ENCODE measurements at regions not wholly inside any gene's neighbourhood (a gene's known extent, or its start where the extent isn't known, plus 50 kb on each side); places are given as distances from the start of the nearest gene placed in this dataset.

GRCh38 chr10:130519791-130520190, 383.6 kb downstream of the GLRX3 start:
- Histone ChIP-seq H3K9me3 (ENCODE audit: low read depth) (peaks cover 7% of the 10 kb centered on the region), H3K27me3 (replicated peaks; ENCODE audit: insufficient read depth) (no peaks in the 10 kb centered on the region), H3K79me2 (ENCODE audit: insufficient read depth) (no peaks in the 10 kb centered on the region), H3K4me2 (ENCODE audit: unreplicated experiment) (no peak overlapping the region), H3K4me1 (ENCODE audit: insufficient read depth) (no peaks in the 10 kb centered on the region), H4K20me1 (ENCODE audit: insufficient read depth) (no peaks in the 10 kb centered on the region), H3K36me3 (ENCODE audit: low read depth) (no peaks in the 10 kb centered on the region), H3F3A (ENCODE audit: insufficient read depth) (no peaks in the 10 kb centered on the region), H3K27ac (no peak overlapping the region), H3K4me3 (no peak overlapping the region), H3K9me2 (ENCODE audit: insufficient read depth) (no peaks in the 10 kb centered on the region), H2AFZ (no peak overlapping the region), H3K9ac (no peak overlapping the region)
- TF ChIP-seq EZH2 (IDR thresholded peaks at IDR 0.05; ENCODE audit: insufficient read depth, poor library complexity, severe bottlenecking) (no peak), EZH2phosphoT487 (IDR thresholded peaks at IDR 0.05; ENCODE audit: insufficient read depth, low read depth) (no peak)
- no peak for DNase-seq
- 29% methylated on average over 9 of the region's 9 CpGs for WGBS, 2 experiments (ENCODE audit: low coverage in 1 of 2, low lambda C conversion rate in 2 of 2, missing lambda C conversion rate in 2 of 2)
- in situ Hi-C loops (cut with MboI): no loop called here

DNA sequence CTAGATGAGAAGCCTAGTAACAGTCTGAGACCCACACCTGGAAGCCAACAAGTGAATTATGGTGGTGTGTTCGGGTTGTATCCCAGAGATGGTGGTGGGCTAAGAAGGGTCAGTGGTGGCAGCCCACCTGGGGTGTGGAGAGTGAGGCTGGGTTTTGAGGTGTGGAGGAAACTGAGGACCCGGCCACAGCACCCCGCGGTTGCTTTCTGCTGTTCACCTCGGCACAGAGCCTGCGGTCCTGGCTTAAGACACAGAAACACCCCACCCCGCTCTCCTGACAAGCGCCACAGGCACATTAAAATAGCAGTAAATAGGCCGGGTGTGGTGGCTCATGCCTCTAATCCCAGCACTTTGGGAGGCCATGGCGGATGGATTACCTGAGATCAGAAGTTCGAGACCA, 395.1 kb downstream of the GLRX3 start:
- Histone ChIP-seq H3K4me1 (ENCODE audit: insufficient read depth) (no peaks in the 10 kb centered on the region), H3K27ac (no peak overlapping the region), H3K79me2 (ENCODE audit: insufficient read depth) (no peaks in the 10 kb centered on the region), H3K9ac (no peak overlapping the region), H3K9me3 (ENCODE audit: low read depth) (no peaks in the 10 kb centered on the region), H3K27me3 (replicated peaks; ENCODE audit: insufficient read depth) (no peaks in the 10 kb centered on the region), H3K4me2 (ENCODE audit: unreplicated experiment) (no peak overlapping the region), H4K20me1 (ENCODE audit: insufficient read depth) (no peaks in the 10 kb centered on the region), H3K9me2 (ENCODE audit: insufficient read depth) (no peaks in the 10 kb centered on the region), H3K4me3 (no peak overlapping the region), H3F3A (ENCODE audit: insufficient read depth) (no peaks in the 10 kb centered on the region), H3K36me3 (ENCODE audit: low read depth) (no peaks in the 10 kb centered on the region), H2AFZ (no peak overlapping the region)
- in situ Hi-C loops (cut with MboI): no loop called here
- DNase-seq: no peak
- TF ChIP-seq EZH2 (IDR thresholded peaks at IDR 0.05; ENCODE audit: insufficient read depth, poor library complexity, severe bottlenecking): no peak
- no peak for TF ChIP-seq EZH2phosphoT487 (IDR thresholded peaks at IDR 0.05; ENCODE audit: insufficient read depth, low read depth)
- WGBS, 2 experiments (ENCODE audit: low coverage in 1 of 2, low lambda C conversion rate in 2 of 2, missing lambda C conversion rate in 2 of 2): 47 to 53% methylated on average over 11 of the region's 11 CpGs

DNA sequence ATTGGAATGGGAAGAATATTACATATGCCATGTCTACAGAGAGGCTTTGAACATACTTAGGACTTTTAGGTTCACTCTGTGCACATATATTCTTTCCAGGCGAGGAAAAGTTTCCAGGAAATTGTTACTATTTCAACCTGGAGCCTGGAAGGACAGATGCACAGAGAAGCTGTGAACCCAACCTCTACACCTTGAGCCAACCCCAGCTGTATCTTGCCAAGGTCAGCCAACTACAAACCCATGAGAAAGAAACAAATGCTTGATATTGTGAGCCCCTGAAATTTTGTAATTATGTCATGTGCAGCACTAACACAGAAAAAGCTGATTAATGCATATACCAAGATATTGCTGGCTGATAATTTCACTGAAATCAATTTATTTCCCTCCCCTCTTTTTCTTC, 404.9 kb downstream of the GLRX3 start:
- no peak overlapping the region for H3K4me2 ChIP-seq (ENCODE audit: unreplicated experiment)
- no peak overlapping the region for H2AFZ ChIP-seq
- 0 to 7% methylated on average over 1 of the region's 1 CpG for WGBS, 2 experiments (ENCODE audit: low coverage in 1 of 2, low lambda C conversion rate in 2 of 2, missing lambda C conversion rate in 2 of 2)
- TF ChIP-seq EZH2phosphoT487 (IDR thresholded peaks at IDR 0.05; ENCODE audit: insufficient read depth, low read depth): no peak
- TF ChIP-seq EZH2 (IDR thresholded peaks at IDR 0.05; ENCODE audit: insufficient read depth, poor library complexity, severe bottlenecking): no peak
- H3K36me3 ChIP-seq (ENCODE audit: low read depth): no peaks in the 10 kb centered on the region
- H3K27me3 ChIP-seq (replicated peaks; ENCODE audit: insufficient read depth): no peaks in the 10 kb centered on the region
- H3K9ac ChIP-seq: no peak overlapping the region
- DNase-seq: no peak
- no peak overlapping the region for H3K27ac ChIP-seq
- no peaks in the 10 kb centered on the region for H3K4me1 ChIP-seq (ENCODE audit: insufficient read depth)
- in situ Hi-C loops (cut with MboI): no loop called here
- no peaks in the 10 kb centered on the region for H3F3A ChIP-seq (ENCODE audit: insufficient read depth)
- H3K9me2 ChIP-seq (ENCODE audit: insufficient read depth): no peaks in the 10 kb centered on the region
- H3K79me2 ChIP-seq (ENCODE audit: insufficient read depth): no peaks in the 10 kb centered on the region
- no peaks in the 10 kb centered on the region for H4K20me1 ChIP-seq (ENCODE audit: insufficient read depth)
- H3K4me3 ChIP-seq: no peak overlapping the region
- H3K9me3 ChIP-seq (ENCODE audit: low read depth): no peaks in the 10 kb centered on the region

DNA sequence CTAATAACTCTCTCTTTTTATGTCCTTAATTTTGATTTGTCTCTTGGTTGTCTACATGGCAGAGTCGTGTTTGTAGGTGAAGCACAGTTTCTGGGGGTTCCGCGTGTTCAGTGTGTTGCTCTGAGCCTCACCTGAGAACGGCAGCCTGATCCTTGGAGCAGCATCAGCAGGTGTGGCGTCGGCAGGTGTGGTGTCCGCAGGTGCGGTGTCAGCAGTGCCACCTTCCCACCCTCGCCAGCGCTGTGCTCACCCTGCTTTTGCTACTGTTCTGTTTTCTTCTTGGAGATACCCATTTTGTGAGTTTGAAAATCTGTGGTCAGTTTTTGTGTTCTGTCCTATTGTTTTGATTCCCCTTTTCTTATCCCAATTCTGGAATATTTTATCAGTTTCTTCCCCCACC, 406.6 kb downstream of the GLRX3 start:
- WGBS, 2 experiments (ENCODE audit: low coverage in 1 of 2, low lambda C conversion rate in 2 of 2, missing lambda C conversion rate in 2 of 2): 44 to 45% methylated on average over 10 of the region's 10 CpGs
- TF ChIP-seq EZH2phosphoT487 (IDR thresholded peaks at IDR 0.05; ENCODE audit: insufficient read depth, low read depth) (no peak), EZH2 (IDR thresholded peaks at IDR 0.05; ENCODE audit: insufficient read depth, poor library complexity, severe bottlenecking) (no peak)
- no peaks in the 10 kb centered on the region for H3K9me3 ChIP-seq (ENCODE audit: low read depth)

GRCh38 chr10:130543794-130544193, 407.6 kb downstream of the GLRX3 start:
- Histone ChIP-seq H3K9me2 (ENCODE audit: insufficient read depth) (no peaks in the 10 kb centered on the region), H3F3A (ENCODE audit: insufficient read depth) (no peaks in the 10 kb centered on the region), H3K4me1 (ENCODE audit: insufficient read depth) (no peaks in the 10 kb centered on the region), H3K9me3 (ENCODE audit: low read depth) (no peaks in the 10 kb centered on the region), H3K36me3 (ENCODE audit: low read depth) (no peaks in the 10 kb centered on the region), H3K4me3 (no peak overlapping the region), H2AFZ (no peak overlapping the region), H4K20me1 (ENCODE audit: insufficient read depth) (no peaks in the 10 kb centered on the region), H3K79me2 (ENCODE audit: insufficient read depth) (no peaks in the 10 kb centered on the region), H3K9ac (no peak overlapping the region), H3K27ac (no peak overlapping the region), H3K27me3 (replicated peaks; ENCODE audit: insufficient read depth) (no peaks in the 10 kb centered on the region), H3K4me2 (ENCODE audit: unreplicated experiment) (no peak overlapping the region)
- DNase-seq: no peak
- in situ Hi-C loops (cut with MboI): no loop called here
- WGBS, 2 experiments (ENCODE audit: low coverage in 1 of 2, low lambda C conversion rate in 2 of 2, missing lambda C conversion rate in 2 of 2): 59 to 68% methylated on average over 7 of the region's 7 CpGs
- TF ChIP-seq EZH2phosphoT487 (IDR thresholded peaks at IDR 0.05; ENCODE audit: insufficient read depth, low read depth): no peak
- TF ChIP-seq EZH2 (IDR thresholded peaks at IDR 0.05; ENCODE audit: insufficient read depth, poor library complexity, severe bottlenecking): no peak

More for the DNA sequence above, 406.6 kb downstream of the GLRX3 start:
- H4K20me1 ChIP-seq (ENCODE audit: insufficient read depth): no peaks in the 10 kb centered on the region
- no peaks in the 10 kb centered on the region for H3F3A ChIP-seq (ENCODE audit: insufficient read depth)
- H3K27ac ChIP-seq: no peak overlapping the region
- H3K36me3 ChIP-seq (ENCODE audit: low read depth): no peaks in the 10 kb centered on the region
- H3K9ac ChIP-seq: no peak overlapping the region
- no peak overlapping the region for H2AFZ ChIP-seq
- H3K4me1 ChIP-seq (ENCODE audit: insufficient read depth): no peaks in the 10 kb centered on the region
- no peaks in the 10 kb centered on the region for H3K27me3 ChIP-seq (replicated peaks; ENCODE audit: insufficient read depth)
- no peaks in the 10 kb centered on the region for H3K9me2 ChIP-seq (ENCODE audit: insufficient read depth)
- in situ Hi-C loops (cut with MboI): no loop called here
- H3K4me2 ChIP-seq (ENCODE audit: unreplicated experiment): no peak overlapping the region
- no peak for DNase-seq
- no peaks in the 10 kb centered on the region for H3K79me2 ChIP-seq (ENCODE audit: insufficient read depth)
- no peak overlapping the region for H3K4me3 ChIP-seq

Measured in GM23248 (cell line).